Activated naive CD8-positive, alpha-beta T cell treated with anti-CD3 and anti-CD28 coated beads, Interleukin-2, amount 10 ng/mL, durations not matched to agents 7 days and 5 days (primary cell): ENCODE measurements at regions not wholly inside any gene's neighbourhood (a gene's known extent, or its start where the extent isn't known, plus 50 kb on each side); places are given as distances from the start of the nearest gene placed in this dataset.

Experiments
- ATAC-seq: fragments of 150-1000 bp; cut with Tn5 transposase; one replicate; pipeline ENCODE4 v1.10.0; 2021; ENCODE audit warnings: low read depth, moderate library complexity
- POLR2A ChIA-PET: fragments of 350-600 bp; sonication (Branson Sonifier 250); formaldehyde crosslinking; loops from one replicate; lab custom pipeline; 2021; ENCODE audit warnings: antibody characterized with exemption; lab: Charles Lee
- DNase-seq: peaks from one replicate; pipeline ENCODE4 v3.0.0; 2021
- H3K27ac Mint-ChIP-seq: one replicate; pipeline ENCODE4 v1.8.0; 2022; ENCODE audit warnings: mild to moderate bottlenecking, mixed read lengths
- H3K27me3 Mint-ChIP-seq: one replicate; pipeline ENCODE4 v1.8.0; 2022; ENCODE audit warnings: mild to moderate bottlenecking, moderate library complexity, mixed read lengths
- H3K36me3 Mint-ChIP-seq: one replicate; pipeline ENCODE4 v1.8.0; 2021; ENCODE audit warnings: mild to moderate bottlenecking, mixed read lengths
- H3K4me1 Mint-ChIP-seq: one replicate; pipeline ENCODE4 v1.8.0; 2021; ENCODE audit warnings: mixed read lengths
- H3K4me3 Mint-ChIP-seq: one replicate; pipeline ENCODE4 v1.8.0; 2022; ENCODE audit warnings: mild to moderate bottlenecking, moderate library complexity, mixed read lengths
- H3K9me3 Mint-ChIP-seq: one replicate; pipeline ENCODE4 v1.8.0; 2021; ENCODE audit warnings: mixed read lengths

GRCh38 chr22:48365386-48365785, 1462.3 kb downstream of the BRD1 start:
- DNase-seq: no peak
- H3K27me3 Mint-ChIP-seq: no peaks in the 10 kb centered on the region
- ATAC-seq: no peak
- H3K36me3 Mint-ChIP-seq: no peaks in the 10 kb centered on the region
- no peaks in the 10 kb centered on the region for H3K9me3 Mint-ChIP-seq
- H3K27ac Mint-ChIP-seq: no peak overlapping the region
- H3K4me3 Mint-ChIP-seq: no peak overlapping the region
- H3K4me1 Mint-ChIP-seq: no peaks in the 10 kb centered on the region
- POLR2A ChIA-PET: no interaction called here

- Mint-ChIP-seq H3K27me3 (no peaks in the 10 kb centered on the region), H3K4me3 (no peak overlapping the region), H3K9me3 (no peaks in the 10 kb centered on the region), H3K36me3 (no peaks in the 10 kb centered on the region), H3K27ac (no peak overlapping the region), H3K4me1 (no peaks in the 10 kb centered on the region)
- POLR2A ChIA-PET: no interaction called here
- DNase-seq (no peak), ATAC-seq (no peak)
These were observed 1464.8 kb downstream of the BRD1 start for GRCh38 chr22:48362721-48363404.

GRCh38 chr22:48361099-48361639, 1466.5 kb downstream of the BRD1 start:
- Mint-ChIP-seq H3K4me1 (no peaks in the 10 kb centered on the region), H3K27me3 (no peaks in the 10 kb centered on the region), H3K27ac (no peak overlapping the region), H3K9me3 (no peaks in the 10 kb centered on the region), H3K36me3 (no peaks in the 10 kb centered on the region), H3K4me3 (no peak overlapping the region)
- POLR2A ChIA-PET: no interaction called here
- DNase-seq: no peak
- ATAC-seq: no peak

- Mint-ChIP-seq H3K4me1 (no peaks in the 10 kb centered on the region), H3K36me3 (no peaks in the 10 kb centered on the region), H3K27me3 (no peaks in the 10 kb centered on the region), H3K4me3 (no peak overlapping the region), H3K27ac (no peak overlapping the region), H3K9me3 (no peaks in the 10 kb centered on the region)
- DNase-seq: no peak
- no peak for ATAC-seq
- POLR2A ChIA-PET: no interaction called here
These were observed 1468.1 kb downstream of the BRD1 start for GRCh38 chr22:48359613-48359965.

GRCh38 chr22:48358886-48359612, 1468.6 kb downstream of the BRD1 start:
- Mint-ChIP-seq H3K4me3 (no peak overlapping the region), H3K27me3 (no peaks in the 10 kb centered on the region), H3K27ac (no peak overlapping the region), H3K36me3 (no peaks in the 10 kb centered on the region), H3K4me1 (no peaks in the 10 kb centered on the region), H3K9me3 (no peaks in the 10 kb centered on the region)
- ATAC-seq (no peak), DNase-seq (no peak)
- POLR2A ChIA-PET: no interaction called here

- Mint-ChIP-seq H3K27me3 (no peaks in the 10 kb centered on the region), H3K36me3 (no peaks in the 10 kb centered on the region), H3K9me3 (no peaks in the 10 kb centered on the region), H3K27ac (no peak overlapping the region), H3K4me1 (no peaks in the 10 kb centered on the region), H3K4me3 (no peak overlapping the region)
- DNase-seq: no peak
- ATAC-seq: no peak
- POLR2A ChIA-PET: no interaction called here
These were observed 1469.7 kb downstream of the BRD1 start for GRCh38 chr22:48357961-48358360.

- no peaks in the 10 kb centered on the region for H3K27me3 Mint-ChIP-seq
- DNase-seq (no peak), ATAC-seq (no peak)
- POLR2A ChIA-PET: no interaction called here
- no peaks in the 10 kb centered on the region for H3K36me3 Mint-ChIP-seq
- H3K27ac Mint-ChIP-seq: no peak overlapping the region
- no peaks in the 10 kb centered on the region for H3K9me3 Mint-ChIP-seq
- no peaks in the 10 kb centered on the region for H3K4me1 Mint-ChIP-seq
- H3K4me3 Mint-ChIP-seq: no peak overlapping the region
These were observed 1470.5 kb downstream of the BRD1 start for GRCh38 chr22:48357196-48357595.

- POLR2A ChIA-PET: no interaction called here
- H3K27ac Mint-ChIP-seq: no peak overlapping the region
- ATAC-seq (no peak), DNase-seq (no peak)
- no peaks in the 10 kb centered on the region for H3K4me1 Mint-ChIP-seq
- no peak overlapping the region for H3K4me3 Mint-ChIP-seq
- H3K9me3 Mint-ChIP-seq: no peaks in the 10 kb centered on the region
- no peaks in the 10 kb centered on the region for H3K36me3 Mint-ChIP-seq
- no peaks in the 10 kb centered on the region for H3K27me3 Mint-ChIP-seq
These were observed 1470.9 kb downstream of the BRD1 start for GRCh38 chr22:48356731-48357130.

GRCh38 chr22:48354096-48354495, 1473.6 kb downstream of the BRD1 start:
- Mint-ChIP-seq H3K27ac (no peak overlapping the region), H3K36me3 (no peaks in the 10 kb centered on the region), H3K4me3 (no peak overlapping the region), H3K27me3 (no peaks in the 10 kb centered on the region), H3K9me3 (no peaks in the 10 kb centered on the region), H3K4me1 (no peaks in the 10 kb centered on the region)
- DNase-seq (no peak), ATAC-seq (no peak)
- POLR2A ChIA-PET: no interaction called here

- DNase-seq (no peak), ATAC-seq (no peak)
- no peaks in the 10 kb centered on the region for H3K9me3 Mint-ChIP-seq
- POLR2A ChIA-PET: no interaction called here
- no peaks in the 10 kb centered on the region for H3K27me3 Mint-ChIP-seq
- no peaks in the 10 kb centered on the region for H3K4me1 Mint-ChIP-seq
- H3K27ac Mint-ChIP-seq: no peak overlapping the region
- H3K4me3 Mint-ChIP-seq: no peak overlapping the region
- no peaks in the 10 kb centered on the region for H3K36me3 Mint-ChIP-seq
These were observed 1474.3 kb downstream of the BRD1 start for GRCh38 chr22:48353116-48353947.

GRCh38 chr22:48352086-48352911, 1475.4 kb downstream of the BRD1 start:
- no peak for ATAC-seq

GRCh38 chr22:48351376-48352085, 1476.1 kb downstream of the BRD1 start:
- H3K4me1 Mint-ChIP-seq: no peaks in the 10 kb centered on the region
- no peaks in the 10 kb centered on the region for H3K27me3 Mint-ChIP-seq
- no peaks in the 10 kb centered on the region for H3K36me3 Mint-ChIP-seq
- H3K27ac Mint-ChIP-seq: no peak overlapping the region
- no peaks in the 10 kb centered on the region for H3K9me3 Mint-ChIP-seq
- POLR2A ChIA-PET: no interaction called here
- ATAC-seq: no peak
- no peak for DNase-seq
- no peak overlapping the region for H3K4me3 Mint-ChIP-seq

More at GRCh38 chr22:48352086-48352911, 1475.4 kb downstream of the BRD1 start:
- Mint-ChIP-seq H3K9me3 (no peaks in the 10 kb centered on the region), H3K4me1 (no peaks in the 10 kb centered on the region), H3K27ac (no peak overlapping the region), H3K4me3 (no peak overlapping the region), H3K27me3 (no peaks in the 10 kb centered on the region), H3K36me3 (no peaks in the 10 kb centered on the region)
- DNase-seq: no peak
- POLR2A ChIA-PET: no interaction called here
